ENCODE measurements at regions not wholly inside any gene's neighbourhood (a gene's known extent, or its start where the extent isn't known, plus 50 kb on each side); places are given as distances from the start of the nearest gene placed in this dataset.

DNA sequence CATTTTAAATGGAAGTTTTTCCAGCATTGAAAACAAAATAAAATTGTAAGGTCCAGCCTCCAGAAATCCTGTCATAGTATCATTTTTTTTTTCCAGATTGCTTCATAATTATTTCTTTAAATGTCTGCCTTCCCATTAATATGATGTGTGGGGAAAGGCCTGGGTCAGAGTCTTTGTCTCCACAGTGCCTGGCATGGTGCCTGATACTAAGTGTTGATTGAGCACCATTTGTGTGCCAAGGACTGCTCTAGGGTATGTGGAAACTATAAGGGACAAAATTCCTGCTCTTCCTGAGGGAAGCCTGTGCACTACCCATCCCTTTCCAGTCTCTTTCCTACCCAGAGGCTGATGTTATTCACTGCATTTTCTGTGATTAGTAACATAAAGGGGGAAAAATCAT, 53.1 kb upstream of the BEND4 start:
- no peak for TF ChIP-seq CTCF (IDR thresholded peaks at IDR 0.05; ENCODE audit: low read depth, low read length)
- no peak overlapping the region for H3K4me3 ChIP-seq (replicated peaks in 1 of 2; ENCODE audit: low read depth in 2 of 2, low read length in 2 of 2)
- no peak for DNase-seq (ENCODE audit: low read depth in 2 of 2)

DNA sequence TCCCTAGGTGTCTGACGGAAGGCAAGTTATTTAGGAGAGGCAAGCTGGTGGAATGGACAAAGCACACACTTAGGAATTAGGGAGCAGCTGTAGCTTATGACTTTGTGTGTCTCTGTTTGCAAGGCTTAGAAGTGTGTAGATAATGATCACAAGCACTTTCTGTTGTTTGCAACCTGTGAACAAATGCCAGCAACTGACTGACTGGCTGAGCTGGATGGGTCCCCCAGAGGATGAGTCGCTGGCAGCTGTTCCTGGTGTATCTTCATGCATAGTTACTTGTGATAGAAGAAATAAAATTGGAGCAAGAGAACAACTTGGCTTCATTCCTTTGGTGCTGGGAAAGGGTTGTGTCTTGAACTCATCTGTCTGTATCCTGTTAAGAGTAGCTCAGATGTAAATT, 64.2 kb upstream of the BEND4 start:
- TF ChIP-seq CTCF (IDR thresholded peaks at IDR 0.05; ENCODE audit: low read depth, low read length) = no peak
- H3K4me3 ChIP-seq (replicated peaks in 1 of 2; ENCODE audit: low read depth in 2 of 2, low read length in 2 of 2) = no peak overlapping the region
- no peak for DNase-seq (ENCODE audit: low read depth in 2 of 2)

DNA sequence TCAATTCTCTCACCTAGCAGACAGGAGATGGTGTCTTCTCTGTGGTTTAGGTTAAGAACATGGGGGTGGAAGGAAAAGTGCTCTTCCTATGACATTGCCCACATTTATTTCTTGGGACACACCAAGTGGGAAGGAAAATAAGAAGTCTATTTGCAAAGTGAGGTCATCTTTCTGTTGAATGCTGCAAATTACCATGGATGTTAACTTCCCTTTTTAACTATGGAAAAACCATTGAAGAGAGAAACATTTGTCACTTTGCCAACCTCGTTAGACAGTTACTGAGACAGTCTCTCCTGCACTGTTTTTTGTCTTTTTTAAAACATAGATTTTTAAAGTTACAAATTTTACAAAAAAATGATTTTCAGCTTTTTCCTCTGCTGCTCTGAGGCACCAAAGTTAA, 72.8 kb upstream of the BEND4 start:
- TF ChIP-seq CTCF (IDR thresholded peaks at IDR 0.05; ENCODE audit: low read depth, low read length) = no peak

DNA sequence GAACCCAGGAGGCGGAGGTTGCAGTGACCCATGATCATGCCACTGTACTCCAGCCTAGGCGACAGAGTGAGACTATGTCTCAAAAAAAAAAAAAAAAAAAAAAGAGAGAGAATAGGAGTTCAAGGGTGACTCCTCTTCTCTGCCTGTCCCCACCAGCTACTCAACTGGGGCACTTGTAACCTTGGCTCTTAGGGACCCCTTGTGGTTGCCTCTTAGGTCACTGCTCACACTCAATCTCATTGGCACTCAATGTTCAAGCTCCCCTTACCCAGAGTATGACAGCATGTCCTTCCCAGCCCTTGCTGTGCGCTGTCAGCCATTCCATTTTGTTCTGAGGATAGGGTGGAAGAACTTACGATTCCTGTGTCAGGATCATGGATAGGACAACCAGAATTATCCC, 82.4 kb upstream of the BEND4 start:
- H3K4me3 ChIP-seq (replicated peaks in 1 of 2; ENCODE audit: low read depth in 2 of 2, low read length in 2 of 2) = no peak overlapping the region
- TF ChIP-seq CTCF (IDR thresholded peaks at IDR 0.05; ENCODE audit: low read depth, low read length) = no peak
- no peak for DNase-seq (ENCODE audit: low read depth in 2 of 2)

More for the DNA sequence above, 72.8 kb upstream of the BEND4 start:
- DNase-seq (ENCODE audit: low read depth in 2 of 2) = no peak
- H3K4me3 ChIP-seq (replicated peaks in 1 of 2; ENCODE audit: low read depth in 2 of 2, low read length in 2 of 2) = no peak overlapping the region

- no peak overlapping the region for H3K4me3 ChIP-seq (replicated peaks in 1 of 2; ENCODE audit: low read depth in 2 of 2, low read length in 2 of 2)
- no peak for TF ChIP-seq CTCF (IDR thresholded peaks at IDR 0.05; ENCODE audit: low read depth, low read length)
- no peak for DNase-seq (ENCODE audit: low read depth in 2 of 2)
Observed at GRCh38 chr4:42235304-42236021, 83.0 kb upstream of the BEND4 start.

DNA sequence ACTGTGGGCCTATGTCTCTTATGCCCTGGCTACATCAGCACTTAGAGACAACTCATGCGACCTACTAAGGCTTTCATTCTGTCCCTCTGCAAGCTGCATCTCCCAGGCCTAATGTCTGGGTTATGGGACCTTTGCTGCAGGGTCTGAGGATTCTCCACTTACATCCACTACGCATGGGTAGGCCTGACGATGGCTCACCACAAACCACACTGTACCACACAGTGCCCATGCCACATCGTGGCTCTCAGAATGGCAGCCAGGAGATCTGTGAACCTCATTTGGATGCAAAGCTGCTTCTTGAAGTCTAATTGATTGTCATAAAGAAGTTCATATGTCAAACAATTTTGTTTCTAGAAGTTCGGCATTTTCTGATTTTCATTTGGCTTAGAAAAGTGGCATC, 84.6 kb upstream of the BEND4 start:
- no peak for TF ChIP-seq CTCF (IDR thresholded peaks at IDR 0.05; ENCODE audit: low read depth, low read length)
- no peak for DNase-seq (ENCODE audit: low read depth in 2 of 2)

DNA sequence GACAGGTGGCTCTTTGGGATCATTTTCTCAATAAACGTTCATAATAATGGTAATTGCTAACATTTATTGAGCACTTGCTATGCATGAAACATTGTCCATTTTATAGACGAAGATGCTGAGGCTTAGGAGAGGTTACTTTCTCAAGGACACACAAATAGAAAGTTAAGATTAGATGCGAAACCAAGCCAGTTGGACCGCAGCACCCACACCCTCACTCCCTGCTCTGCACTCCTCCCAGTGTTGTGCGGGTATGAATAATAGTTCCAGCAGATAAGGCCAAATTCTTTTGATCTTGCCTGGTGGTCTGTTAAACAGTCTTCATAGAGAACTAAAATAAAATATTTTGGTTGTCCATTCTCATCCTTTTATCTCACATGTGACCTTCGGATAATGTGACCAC, 85.0 kb upstream of the BEND4 start:
- no peak for TF ChIP-seq CTCF (IDR thresholded peaks at IDR 0.05; ENCODE audit: low read depth, low read length)
- H3K4me3 ChIP-seq (replicated peaks in 1 of 2; ENCODE audit: low read depth in 2 of 2, low read length in 2 of 2) = no peak overlapping the region
- no peak for DNase-seq (ENCODE audit: low read depth in 2 of 2)

More for the DNA sequence above, 84.6 kb upstream of the BEND4 start:
- H3K4me3 ChIP-seq (replicated peaks in 1 of 2; ENCODE audit: low read depth in 2 of 2, low read length in 2 of 2) = no peak overlapping the region

All from cardiac fibroblast (primary cell).